ENCODE measurements at regions not wholly inside any gene's neighbourhood (a gene's known extent, or its start where the extent isn't known, plus 50 kb on each side); places are given as distances from the start of the nearest gene placed in this dataset.
"Not testable (repeated sequence)": the region's sequence is repeated elsewhere in the genome, so short reads cannot be mapped to it uniquely, and the experiment has no call there.

- no peak overlapping the region for H3K4me3 ChIP-seq (ENCODE audit: low read depth, low read length)
- ATAC-seq (ENCODE audit: low read depth in 2 of 2) (no peak), DNase-seq (no peak)
- no peak overlapping the region for H3K27ac ChIP-seq (ENCODE audit: insufficient read depth, low read length, poor library complexity, severe bottlenecking)
- no peaks in the 10 kb centered on the region for H3K4me1 Mint-ChIP-seq
- H3K27me3 ChIP-seq (ENCODE audit: control insufficient read depth, insufficient read depth, low read length), result no peaks in the 10 kb centered on the region
- H3K27ac Mint-ChIP-seq, result no peak overlapping the region
- no peaks in the 10 kb centered on the region for H3K9me3 ChIP-seq (ENCODE audit: control insufficient read depth in 2 of 2, low read length in 2 of 2)
- no peak overlapping the region for H3K4me3 Mint-ChIP-seq
- H3K27me3 Mint-ChIP-seq, result no peaks in the 10 kb centered on the region
- no peaks in the 10 kb centered on the region for H3K4me1 ChIP-seq (ENCODE audit: control insufficient read depth, insufficient read depth, low read length, poor library complexity, severe bottlenecking)
- no peaks in the 10 kb centered on the region for H3K36me3 Mint-ChIP-seq
- H3K36me3 ChIP-seq (ENCODE audit: control insufficient read depth, insufficient read depth, low read length), result no peaks in the 10 kb centered on the region
- H3K9me3 Mint-ChIP-seq, result peaks cover 2 to 13% (median 9%) of the 10 kb centered on the region in 7 donors
Observed at GRCh38 chr3:3429841-3430240, 250.3 kb upstream of the CRBN start.

- H3K4me3 Mint-ChIP-seq; H3K4me1 Mint-ChIP-seq; H3K36me3 Mint-ChIP-seq; H3K4me1 ChIP-seq (ENCODE audit: control insufficient read depth, insufficient read depth, low read length, poor library complexity, severe bottlenecking); H3K9me3 ChIP-seq (ENCODE audit: control insufficient read depth in 2 of 2, low read length in 2 of 2); H3K27ac Mint-ChIP-seq; H3K27me3 Mint-ChIP-seq; H3K36me3 ChIP-seq (ENCODE audit: control insufficient read depth, insufficient read depth, low read length); DNase-seq; H3K27ac ChIP-seq (ENCODE audit: insufficient read depth, low read length, poor library complexity, severe bottlenecking); H3K4me3 ChIP-seq (ENCODE audit: low read depth, low read length); ATAC-seq (ENCODE audit: low read depth in 2 of 2); H3K27me3 ChIP-seq (ENCODE audit: control insufficient read depth, insufficient read depth, low read length): not testable (repeated sequence)
- H3K9me3 Mint-ChIP-seq, result peaks cover 1 to 34% (median 9%) of the 10 kb centered on the region in 7 donors
Observed at GRCh38 chr3:3407707-3408106, 228.2 kb upstream of the CRBN start.

- H3K36me3 ChIP-seq (ENCODE audit: control insufficient read depth, insufficient read depth, low read length), result no peaks in the 10 kb centered on the region
- ATAC-seq (ENCODE audit: low read depth in 2 of 2), result no peak
Observed at GRCh38 chr3:3405131-3405530, 225.6 kb upstream of the CRBN start.

GRCh38 chr3:3403700-3404099 lies 224.2 kb upstream of the CRBN start:
- H3K4me3 ChIP-seq (ENCODE audit: low read depth, low read length), result no peak overlapping the region
- no peaks in the 10 kb centered on the region for H3K4me1 ChIP-seq (ENCODE audit: control insufficient read depth, insufficient read depth, low read length, poor library complexity, severe bottlenecking)
- no peaks in the 10 kb centered on the region for H3K36me3 ChIP-seq (ENCODE audit: control insufficient read depth, insufficient read depth, low read length)
- Mint-ChIP-seq H3K27ac (no peak overlapping the region), H3K4me3 (no peak overlapping the region), H3K4me1 (no peaks in the 10 kb centered on the region), H3K9me3 (peaks cover 4 to 28% (median 9%) of the 10 kb centered on the region in 7 donors), H3K27me3 (no peaks in the 10 kb centered on the region), H3K36me3 (peaks cover 3% of the 10 kb centered on the region)
- DNase-seq, result no peak
- H3K27me3 ChIP-seq (ENCODE audit: control insufficient read depth, insufficient read depth, low read length), result no peaks in the 10 kb centered on the region
- H3K9me3 ChIP-seq (ENCODE audit: control insufficient read depth in 2 of 2, low read length in 2 of 2), result peaks cover 0 to 4% of the 10 kb centered on the region in 2 experiments
- no peak for ATAC-seq (ENCODE audit: low read depth in 2 of 2)
- H3K27ac ChIP-seq (ENCODE audit: insufficient read depth, low read length, poor library complexity, severe bottlenecking), result no peak overlapping the region

More at GRCh38 chr3:3405131-3405530, 225.6 kb upstream of the CRBN start:
- Histone ChIP-seq H3K27me3 (ENCODE audit: control insufficient read depth, insufficient read depth, low read length) (no peaks in the 10 kb centered on the region), H3K9me3 (ENCODE audit: control insufficient read depth in 2 of 2, low read length in 2 of 2) (peaks cover 0 to 4% of the 10 kb centered on the region in 2 experiments), H3K4me3 (ENCODE audit: low read depth, low read length) (no peak overlapping the region), H3K4me1 (ENCODE audit: control insufficient read depth, insufficient read depth, low read length, poor library complexity, severe bottlenecking) (no peaks in the 10 kb centered on the region), H3K27ac (ENCODE audit: insufficient read depth, low read length, poor library complexity, severe bottlenecking) (no peak overlapping the region)
- Mint-ChIP-seq H3K9me3 (peaks cover 4 to 32% (median 13%) of the 10 kb centered on the region in 7 donors), H3K27me3 (no peaks in the 10 kb centered on the region), H3K4me1 (no peaks in the 10 kb centered on the region), H3K27ac (no peak overlapping the region), H3K36me3 (peaks cover 3% of the 10 kb centered on the region), H3K4me3 (no peak overlapping the region)
- DNase-seq, result no peak

- no peak overlapping the region for H3K27ac ChIP-seq (ENCODE audit: insufficient read depth, low read length, poor library complexity, severe bottlenecking)
- H3K36me3 Mint-ChIP-seq, result no peaks in the 10 kb centered on the region
- no peak overlapping the region for H3K4me3 Mint-ChIP-seq
- no peak overlapping the region for H3K27ac Mint-ChIP-seq
- H3K4me1 ChIP-seq (ENCODE audit: control insufficient read depth, insufficient read depth, low read length, poor library complexity, severe bottlenecking), result no peaks in the 10 kb centered on the region
- peaks cover 1 to 8% (median 4%) of the 10 kb centered on the region in 7 donors for H3K9me3 Mint-ChIP-seq
- no peaks in the 10 kb centered on the region for H3K4me1 Mint-ChIP-seq
- H3K4me3 ChIP-seq (ENCODE audit: low read depth, low read length), result no peak overlapping the region
- H3K9me3 ChIP-seq (ENCODE audit: control insufficient read depth in 2 of 2, low read length in 2 of 2), result no peaks in the 10 kb centered on the region
- H3K27me3 Mint-ChIP-seq, result no peaks in the 10 kb centered on the region
- ATAC-seq (ENCODE audit: low read depth in 2 of 2), result no peak
- H3K36me3 ChIP-seq (ENCODE audit: control insufficient read depth, insufficient read depth, low read length), result no peaks in the 10 kb centered on the region
- no peaks in the 10 kb centered on the region for H3K27me3 ChIP-seq (ENCODE audit: control insufficient read depth, insufficient read depth, low read length)
- DNase-seq, result no peak
Observed at GRCh38 chr3:3392946-3393345, 213.5 kb upstream of the CRBN start.

- DNase-seq, result no peak
- Mint-ChIP-seq H3K27me3 (no peaks in the 10 kb centered on the region), H3K27ac (no peak overlapping the region), H3K4me3 (no peak overlapping the region), H3K4me1 (no peaks in the 10 kb centered on the region), H3K36me3 (no peaks in the 10 kb centered on the region), H3K9me3 (peaks cover 3 to 14% (median 5%) of the 10 kb centered on the region in 7 donors)
- ATAC-seq (ENCODE audit: low read depth in 2 of 2), result no peak
- Histone ChIP-seq H3K9me3 (ENCODE audit: control insufficient read depth in 2 of 2, low read length in 2 of 2) (no peaks in the 10 kb centered on the region), H3K4me3 (ENCODE audit: low read depth, low read length) (no peak overlapping the region), H3K36me3 (ENCODE audit: control insufficient read depth, insufficient read depth, low read length) (no peaks in the 10 kb centered on the region), H3K4me1 (ENCODE audit: control insufficient read depth, insufficient read depth, low read length, poor library complexity, severe bottlenecking) (no peaks in the 10 kb centered on the region), H3K27ac (ENCODE audit: insufficient read depth, low read length, poor library complexity, severe bottlenecking) (no peak overlapping the region), H3K27me3 (ENCODE audit: control insufficient read depth, insufficient read depth, low read length) (no peaks in the 10 kb centered on the region)
Observed at GRCh38 chr3:3383461-3383860, 204.0 kb upstream of the CRBN start.

- Histone ChIP-seq H3K27me3 (ENCODE audit: control insufficient read depth, insufficient read depth, low read length) (no peaks in the 10 kb centered on the region), H3K9me3 (ENCODE audit: control insufficient read depth in 2 of 2, low read length in 2 of 2) (peaks cover 0 to 3% of the 10 kb centered on the region in 2 experiments), H3K36me3 (ENCODE audit: control insufficient read depth, insufficient read depth, low read length) (no peaks in the 10 kb centered on the region), H3K4me1 (ENCODE audit: control insufficient read depth, insufficient read depth, low read length, poor library complexity, severe bottlenecking) (no peaks in the 10 kb centered on the region), H3K4me3 (ENCODE audit: low read depth, low read length) (no peak overlapping the region), H3K27ac (ENCODE audit: insufficient read depth, low read length, poor library complexity, severe bottlenecking) (no peak overlapping the region)
- Mint-ChIP-seq H3K27me3 (no peaks in the 10 kb centered on the region), H3K36me3 (no peaks in the 10 kb centered on the region), H3K27ac (no peak overlapping the region), H3K4me3 (no peak overlapping the region), H3K9me3 (peaks cover 4 to 28% (median 9%) of the 10 kb centered on the region in 7 donors), H3K4me1 (no peaks in the 10 kb centered on the region)
- ATAC-seq (ENCODE audit: low read depth in 2 of 2), result no peak
- no peak for DNase-seq
Observed at GRCh38 chr3:3372210-3372777, 192.8 kb upstream of the CRBN start.

- no peaks in the 10 kb centered on the region for H3K4me1 ChIP-seq (ENCODE audit: control insufficient read depth, insufficient read depth, low read length, poor library complexity, severe bottlenecking)
- H3K27me3 ChIP-seq (ENCODE audit: control insufficient read depth, insufficient read depth, low read length), result no peaks in the 10 kb centered on the region
- Mint-ChIP-seq H3K27ac (no peak overlapping the region), H3K36me3 (no peaks in the 10 kb centered on the region), H3K4me3 (no peak overlapping the region), H3K4me1 (no peaks in the 10 kb centered on the region), H3K27me3 (no peaks in the 10 kb centered on the region), H3K9me3 (peaks cover 0 to 12% (median 4%) of the 10 kb centered on the region in 7 donors)
- H3K9me3 ChIP-seq (ENCODE audit: control insufficient read depth in 2 of 2, low read length in 2 of 2), result no peaks in the 10 kb centered on the region
- no peak for ATAC-seq (ENCODE audit: low read depth in 2 of 2)
- no peak overlapping the region for H3K27ac ChIP-seq (ENCODE audit: insufficient read depth, low read length, poor library complexity, severe bottlenecking)
- no peak for DNase-seq
- no peak overlapping the region for H3K4me3 ChIP-seq (ENCODE audit: low read depth, low read length)
- no peaks in the 10 kb centered on the region for H3K36me3 ChIP-seq (ENCODE audit: control insufficient read depth, insufficient read depth, low read length)
Observed at GRCh38 chr3:3368306-3368705, 188.8 kb upstream of the CRBN start.
